HepG2 (cell line): ENCODE measurements at regions not wholly inside any gene's neighbourhood (a gene's known extent, or its start where the extent isn't known, plus 50 kb on each side); places are given as distances from the start of the nearest gene placed in this dataset.

ENCODE experiments used
- ARID5B ChIP-seq: IDR thresholded peaks from 2 replicates; pipeline ENCODE4 v1.4.0; 2020; ENCODE audit warnings: mild to moderate bottlenecking, missing genetic modification reagents
- BCL6 ChIP-seq: IDR thresholded peaks from 2 replicates; pipeline ENCODE4 v1.6.1; 2016; ENCODE audit warnings: missing genetic modification reagents, missing compliant biosample characterization
- CREB1 ChIP-seq, 2 experiments: fragments of 450-650 bp in 1 of 2; IDR thresholded peaks; 2 replicates each; pipeline ENCODE4 v1.6.1; 2016 to 2017; ENCODE audit warnings: control low read depth in 1 of 2, mild to moderate bottlenecking in 1 of 2, missing compliant biosample characterization in 1 of 2, missing genetic modification characterization in 1 of 2
- FOSL1 ChIP-seq: sonication (generic); formaldehyde crosslinking; IDR thresholded peaks from 2 replicates; pipeline ENCODE4 v1.9.0; 2021; ENCODE audit warnings: missing genetic modification reagents, borderline replicate concordance
- FOXA3 ChIP-seq: IDR thresholded peaks from 2 replicates; pipeline ENCODE4 v1.6.1; 2016; ENCODE audit warnings: missing genetic modification reagents, missing compliant biosample characterization
- FOXK1 ChIP-seq: sonication (generic); formaldehyde crosslinking; IDR thresholded peaks from 2 replicates; pipeline ENCODE4 v1.4.0; 2020; ENCODE audit warnings: low read depth, missing genetic modification reagents, borderline replicate concordance
- HNRNPLL ChIP-seq: fragments of 200-400 bp; formaldehyde crosslinking; IDR thresholded peaks from 2 replicates; pipeline ENCODE4 v1.6.1; 2017; ENCODE audit warnings: mild to moderate bottlenecking, low read depth, low read length; ENCODE audit not compliant: poor library complexity, severe bottlenecking
- RARA ChIP-seq: IDR thresholded peaks from 2 replicates; pipeline ENCODE4 v1.6.1; 2016; ENCODE audit warnings: missing genetic modification reagents, missing compliant biosample characterization
- ZBTB21 ChIP-seq: sonication (generic); formaldehyde crosslinking; IDR thresholded peaks from 2 replicates; pipeline ENCODE4 v1.4.0; 2020; ENCODE audit warnings: missing genetic modification reagents
- ZIK1 ChIP-seq: sonication (generic); formaldehyde crosslinking; IDR thresholded peaks from 2 replicates; pipeline ENCODE4 v1.5.0; 2020; ENCODE audit warnings: mild to moderate bottlenecking, low read depth, missing genetic modification reagents, borderline replicate concordance
- ZNF317 ChIP-seq: sonication (generic); formaldehyde crosslinking; IDR thresholded peaks from 2 replicates; pipeline ENCODE4 v1.5.0; 2020; ENCODE audit warnings: mild to moderate bottlenecking, missing genetic modification reagents
- TF ChIP-seq, protein P1 (sequence below), 2 experiments: fragments of 450-650 bp in 1 of 2; sonication (generic) in 1 of 2; formaldehyde crosslinking in 1 of 2; IDR thresholded peaks; 2 replicates each; pipeline versions ENCODE4 v1.6.1 to v1.8.0; 2016 to 2022; ENCODE audit warnings: antibody characterized with exemption in 1 of 2, mild to moderate bottlenecking in 1 of 2, missing genetic modification reagents in 1 of 2
- TF ChIP-seq, protein P2 (sequence below): sonication (generic); formaldehyde crosslinking; IDR thresholded peaks from 2 replicates; pipeline ENCODE4 v1.9.0; 2021; ENCODE audit warnings: missing genetic modification reagents, borderline replicate concordance

- TF ChIP-seq, protein P1, sequence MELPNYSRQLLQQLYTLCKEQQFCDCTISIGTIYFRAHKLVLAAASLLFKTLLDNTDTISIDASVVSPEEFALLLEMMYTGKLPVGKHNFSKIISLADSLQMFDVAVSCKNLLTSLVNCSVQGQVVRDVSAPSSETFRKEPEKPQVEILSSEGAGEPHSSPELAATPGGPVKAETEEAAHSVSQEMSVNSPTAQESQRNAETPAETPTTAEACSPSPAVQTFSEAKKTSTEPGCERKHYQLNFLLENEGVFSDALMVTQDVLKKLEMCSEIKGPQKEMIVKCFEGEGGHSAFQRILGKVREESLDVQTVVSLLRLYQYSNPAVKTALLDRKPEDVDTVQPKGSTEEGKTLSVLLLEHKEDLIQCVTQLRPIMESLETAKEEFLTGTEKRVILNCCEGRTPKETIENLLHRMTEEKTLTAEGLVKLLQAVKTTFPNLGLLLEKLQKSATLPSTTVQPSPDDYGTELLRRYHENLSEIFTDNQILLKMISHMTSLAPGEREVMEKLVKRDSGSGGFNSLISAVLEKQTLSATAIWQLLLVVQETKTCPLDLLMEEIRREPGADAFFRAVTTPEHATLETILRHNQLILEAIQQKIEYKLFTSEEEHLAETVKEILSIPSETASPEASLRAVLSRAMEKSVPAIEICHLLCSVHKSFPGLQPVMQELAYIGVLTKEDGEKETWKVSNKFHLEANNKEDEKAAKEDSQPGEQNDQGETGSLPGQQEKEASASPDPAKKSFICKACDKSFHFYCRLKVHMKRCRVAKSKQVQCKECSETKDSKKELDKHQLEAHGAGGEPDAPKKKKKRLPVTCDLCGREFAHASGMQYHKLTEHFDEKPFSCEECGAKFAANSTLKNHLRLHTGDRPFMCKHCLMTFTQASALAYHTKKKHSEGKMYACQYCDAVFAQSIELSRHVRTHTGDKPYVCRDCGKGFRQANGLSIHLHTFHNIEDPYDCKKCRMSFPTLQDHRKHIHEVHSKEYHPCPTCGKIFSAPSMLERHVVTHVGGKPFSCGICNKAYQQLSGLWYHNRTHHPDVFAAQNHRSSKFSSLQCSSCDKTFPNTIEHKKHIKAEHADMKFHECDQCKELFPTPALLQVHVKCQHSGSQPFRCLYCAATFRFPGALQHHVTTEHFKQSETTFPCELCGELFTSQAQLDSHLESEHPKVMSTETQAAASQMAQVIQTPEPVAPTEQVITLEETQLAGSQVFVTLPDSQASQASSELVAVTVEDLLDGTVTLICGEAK (IDR thresholded peaks at IDR 0.05), result no peak
- TF ChIP-seq, protein P1 (CRISPR knock-in tag; IDR thresholded peaks at IDR 0.05), result no peak
- TF ChIP-seq ARID5B (CRISPR knock-in tag), result peak; percentile 67
- no peak for TF ChIP-seq ZIK1 (CRISPR knock-in tag)
- TF ChIP-seq RARA (CRISPR knock-in tag), result peak; percentile 82
- TF ChIP-seq, protein P2, sequence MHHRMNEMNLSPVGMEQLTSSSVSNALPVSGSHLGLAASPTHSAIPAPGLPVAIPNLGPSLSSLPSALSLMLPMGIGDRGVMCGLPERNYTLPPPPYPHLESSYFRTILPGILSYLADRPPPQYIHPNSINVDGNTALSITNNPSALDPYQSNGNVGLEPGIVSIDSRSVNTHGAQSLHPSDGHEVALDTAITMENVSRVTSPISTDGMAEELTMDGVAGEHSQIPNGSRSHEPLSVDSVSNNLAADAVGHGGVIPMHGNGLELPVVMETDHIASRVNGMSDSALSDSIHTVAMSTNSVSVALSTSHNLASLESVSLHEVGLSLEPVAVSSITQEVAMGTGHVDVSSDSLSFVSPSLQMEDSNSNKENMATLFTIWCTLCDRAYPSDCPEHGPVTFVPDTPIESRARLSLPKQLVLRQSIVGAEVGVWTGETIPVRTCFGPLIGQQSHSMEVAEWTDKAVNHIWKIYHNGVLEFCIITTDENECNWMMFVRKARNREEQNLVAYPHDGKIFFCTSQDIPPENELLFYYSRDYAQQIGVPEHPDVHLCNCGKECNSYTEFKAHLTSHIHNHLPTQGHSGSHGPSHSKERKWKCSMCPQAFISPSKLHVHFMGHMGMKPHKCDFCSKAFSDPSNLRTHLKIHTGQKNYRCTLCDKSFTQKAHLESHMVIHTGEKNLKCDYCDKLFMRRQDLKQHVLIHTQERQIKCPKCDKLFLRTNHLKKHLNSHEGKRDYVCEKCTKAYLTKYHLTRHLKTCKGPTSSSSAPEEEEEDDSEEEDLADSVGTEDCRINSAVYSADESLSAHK (CRISPR knock-in tag), result no peak
- TF ChIP-seq HNRNPLL, result no peak
- TF ChIP-seq ZBTB21 (CRISPR knock-in tag), result no peak
- TF ChIP-seq FOXA3 (CRISPR knock-in tag), result peak; percentile 85
- TF ChIP-seq ZNF317, result no peak
- no peak for TF ChIP-seq CREB1 (IDR thresholded peaks at IDR 0.05)
- TF ChIP-seq CREB1 (CRISPR knock-in tag; IDR thresholded peaks at IDR 0.05), result 0 out of 2 replicates have a peak, but pooled peaks have one; percentile 29
- TF ChIP-seq BCL6, result peak; percentile 96
- peak; percentile 56; the same call in 1 of the 2 replicates for TF ChIP-seq FOSL1 (CRISPR knock-in tag)
- peak; percentile 52; the same call in 1 of the 2 replicates for TF ChIP-seq FOXK1 (CRISPR knock-in tag)
Observed at GRCh38 chr3:150317469-150317868, 90.6 kb upstream of the TSC22D2 start (continued).
